Lower leg skin (tissue), 3 donors: ENCODE measurements at regions not wholly inside any gene's neighbourhood (a gene's known extent, or its start where the extent isn't known, plus 50 kb on each side); places are given as distances from the start of the nearest gene placed in this dataset.

Source experiments
- CTCF ChIP-seq, 3 donors: fragments of 450-650 bp; IDR thresholded peaks; one replicate each; pipeline ENCODE4 v1.5.1; 2016; ENCODE audit warnings: antibody characterized with exemption in 3 of 3, mild to moderate bottlenecking in 3 of 3, moderate library complexity in 2 of 3
- POLR2A ChIP-seq, 2 donors: fragments of 450-650 bp; IDR thresholded peaks; one replicate each; pipeline ENCODE4 v1.6.1; 2016 to 2017; ENCODE audit warnings: antibody characterized with exemption in 2 of 2, mild to moderate bottlenecking in 1 of 2, moderate library complexity in 1 of 2

GRCh38 chr7:115701141-115701540, 329.4 kb downstream of the TFEC start:
- TF ChIP-seq CTCF (IDR thresholded peaks at IDR 0.05) = no peak
- no peak for TF ChIP-seq POLR2A (IDR thresholded peaks at IDR 0.05)
